HFFc6 (cell line): ENCODE measurements at regions not wholly inside any gene's neighbourhood (a gene's known extent, or its start where the extent isn't known, plus 50 kb on each side); places are given as distances from the start of the nearest gene placed in this dataset.

Experiments used
- DNase-seq: peaks from one replicate; pipeline ENCODE4 v3.0.0-alpha.2; 2018
- H3K27ac Mint-ChIP-seq: 2 replicates; pipeline ENCODE4 v1.8.0; 2020; ENCODE audit warnings: mild to moderate bottlenecking, mixed read lengths
- H3K27me3 Mint-ChIP-seq: 2 replicates; pipeline ENCODE4 v1.8.0; 2021; ENCODE audit warnings: mild to moderate bottlenecking, moderate library complexity, mixed read lengths; ENCODE audit not compliant: insufficient read depth
- H3K36me3 Mint-ChIP-seq: 2 replicates; pipeline ENCODE4 v1.8.0; 2021; ENCODE audit warnings: low read depth, mixed read lengths
- H3K4me1 Mint-ChIP-seq: 2 replicates; pipeline ENCODE4 v1.8.0; 2020; ENCODE audit warnings: low read depth, mixed read lengths
- H3K4me3 Mint-ChIP-seq: 2 replicates; pipeline ENCODE4 v1.8.0; 2020; ENCODE audit warnings: mild to moderate bottlenecking, moderate library complexity, mixed read lengths
- H3K9me3 Mint-ChIP-seq: 2 replicates; pipeline ENCODE4 v1.8.0; 2020; ENCODE audit warnings: mild to moderate bottlenecking, mixed read lengths
- CTCF ChIP-seq: fragments of 200-600 bp; sonication (generic); IDR thresholded peaks from 2 replicates; pipeline ENCODE4 v1.5.0; 2021; ENCODE audit warnings: antibody characterized with exemption, mild to moderate bottlenecking

GRCh38 chr12:69117566-69118266, 121.7 kb upstream of the CPSF6 start:
- H3K4me3 Mint-ChIP-seq, result no peak overlapping the region
- no peak overlapping the region for H3K27ac Mint-ChIP-seq
- DNase-seq, result no peak
- no peaks in the 10 kb centered on the region for H3K9me3 Mint-ChIP-seq
- H3K4me1 Mint-ChIP-seq, result no peaks in the 10 kb centered on the region
- peaks cover 9% of the 10 kb centered on the region for H3K27me3 Mint-ChIP-seq
- H3K36me3 Mint-ChIP-seq, result no peaks in the 10 kb centered on the region
- no peak for TF ChIP-seq CTCF

GRCh38 chr12:69118516-69118915, 120.9 kb upstream of the CPSF6 start:
- Mint-ChIP-seq H3K27me3 (peaks cover 14% of the 10 kb centered on the region), H3K9me3 (no peaks in the 10 kb centered on the region), H3K36me3 (no peaks in the 10 kb centered on the region), H3K4me3 (no peak overlapping the region), H3K27ac (no peak overlapping the region), H3K4me1 (no peaks in the 10 kb centered on the region)
- DNase-seq, result no peak
- no peak for TF ChIP-seq CTCF

- DNase-seq, result no peak
- Mint-ChIP-seq H3K4me1 (no peaks in the 10 kb centered on the region), H3K27ac (no peak overlapping the region), H3K36me3 (no peaks in the 10 kb centered on the region), H3K9me3 (no peaks in the 10 kb centered on the region), H3K27me3 (peaks cover 19% of the 10 kb centered on the region), H3K4me3 (no peak overlapping the region)
- TF ChIP-seq CTCF, result no peak
These were observed 119.6 kb upstream of the CPSF6 start for GRCh38 chr12:69119770-69120169.

- Mint-ChIP-seq H3K27me3 (peaks cover 17% of the 10 kb centered on the region), H3K4me1 (no peaks in the 10 kb centered on the region), H3K9me3 (no peaks in the 10 kb centered on the region), H3K4me3 (no peak overlapping the region), H3K27ac (no peak overlapping the region), H3K36me3 (no peaks in the 10 kb centered on the region)
- TF ChIP-seq CTCF, result no peak
- no peak for DNase-seq
These were observed 119.0 kb upstream of the CPSF6 start for GRCh38 chr12:69120354-69120753.

GRCh38 chr12:69123311-69123710, 116.1 kb upstream of the CPSF6 start:
- H3K36me3 Mint-ChIP-seq, result no peaks in the 10 kb centered on the region

More at GRCh38 chr12:69123311-69123710, 116.1 kb upstream of the CPSF6 start:
- no peak for DNase-seq
- no peak overlapping the region for H3K27ac Mint-ChIP-seq
- H3K9me3 Mint-ChIP-seq, result no peaks in the 10 kb centered on the region
- H3K4me1 Mint-ChIP-seq, result no peaks in the 10 kb centered on the region
- H3K27me3 Mint-ChIP-seq, result peaks cover 16% of the 10 kb centered on the region
- no peak for TF ChIP-seq CTCF
- H3K4me3 Mint-ChIP-seq, result no peak overlapping the region
